ENCODE measurements at regions not wholly inside any gene's neighbourhood (a gene's known extent, or its start where the extent isn't known, plus 50 kb on each side); places are given as distances from the start of the nearest gene placed in this dataset.
"Not testable (repeated sequence)": the region's sequence is repeated elsewhere in the genome, so short reads cannot be mapped to it uniquely, and the experiment has no call there.

GRCh38 chr2:89756616-89757015 lies 1065.1 kb downstream of the RPIA start:
- DNase-seq (ENCODE audit: missing footprints); intact Hi-C loops (cut with DNase I); ATAC-seq: not testable (repeated sequence)

- ATAC-seq; intact Hi-C loops (cut with DNase I); DNase-seq (ENCODE audit: missing footprints): not testable (repeated sequence)
Measured at GRCh38 chr2:89758332-89759026, 1067.0 kb downstream of the RPIA start.

DNA sequence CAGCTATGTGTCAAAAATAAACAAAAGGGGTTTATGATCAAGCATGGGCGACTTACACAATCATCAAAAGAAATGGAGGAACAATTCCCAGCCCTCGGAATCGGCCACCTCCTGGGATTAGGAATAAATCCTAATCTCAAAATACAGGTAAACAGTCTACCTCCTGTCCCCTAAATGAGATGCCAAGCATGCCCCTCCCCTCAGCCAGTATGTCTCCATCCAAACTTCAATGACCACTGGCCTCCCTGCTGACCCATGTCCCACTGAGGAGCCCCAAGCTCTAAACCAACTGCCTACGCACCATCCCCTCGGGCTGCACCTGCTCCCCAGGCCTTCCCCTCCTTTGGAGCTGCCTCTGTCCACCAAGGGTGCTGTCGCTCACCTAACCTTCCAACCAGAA lies 1069.3 kb downstream of the RPIA start:
- DNase-seq (ENCODE audit: missing footprints); intact Hi-C loops (cut with DNase I): not testable (repeated sequence)

DNA sequence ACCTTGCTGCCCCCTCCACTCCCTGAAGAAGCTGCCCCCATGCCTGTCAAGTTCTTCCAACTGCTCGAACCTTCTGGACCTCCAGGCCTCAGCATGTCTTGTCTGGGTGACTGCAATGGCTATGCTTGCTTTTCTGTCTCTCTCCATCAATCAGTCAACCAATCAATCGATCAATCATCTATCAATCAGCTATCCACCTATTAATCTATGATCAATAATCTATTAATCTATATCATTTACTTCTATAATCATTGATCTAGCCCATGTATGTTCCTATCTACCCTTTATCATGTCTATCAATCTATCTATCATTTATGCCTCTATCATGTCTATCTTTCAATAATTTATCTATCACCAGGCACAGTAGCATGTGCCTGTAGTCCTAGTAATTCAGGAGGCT lies 1069.7 kb downstream of the RPIA start:
- DNase-seq (ENCODE audit: missing footprints); intact Hi-C loops (cut with DNase I); ATAC-seq: not testable (repeated sequence)

More for the DNA sequence above, 1069.3 kb downstream of the RPIA start:
- ATAC-seq, result not testable (repeated sequence)

GRCh38 chr2:89761863-89762262 lies 1070.4 kb downstream of the RPIA start:
- ATAC-seq; DNase-seq (ENCODE audit: missing footprints); intact Hi-C loops (cut with DNase I): not testable (repeated sequence)

DNA sequence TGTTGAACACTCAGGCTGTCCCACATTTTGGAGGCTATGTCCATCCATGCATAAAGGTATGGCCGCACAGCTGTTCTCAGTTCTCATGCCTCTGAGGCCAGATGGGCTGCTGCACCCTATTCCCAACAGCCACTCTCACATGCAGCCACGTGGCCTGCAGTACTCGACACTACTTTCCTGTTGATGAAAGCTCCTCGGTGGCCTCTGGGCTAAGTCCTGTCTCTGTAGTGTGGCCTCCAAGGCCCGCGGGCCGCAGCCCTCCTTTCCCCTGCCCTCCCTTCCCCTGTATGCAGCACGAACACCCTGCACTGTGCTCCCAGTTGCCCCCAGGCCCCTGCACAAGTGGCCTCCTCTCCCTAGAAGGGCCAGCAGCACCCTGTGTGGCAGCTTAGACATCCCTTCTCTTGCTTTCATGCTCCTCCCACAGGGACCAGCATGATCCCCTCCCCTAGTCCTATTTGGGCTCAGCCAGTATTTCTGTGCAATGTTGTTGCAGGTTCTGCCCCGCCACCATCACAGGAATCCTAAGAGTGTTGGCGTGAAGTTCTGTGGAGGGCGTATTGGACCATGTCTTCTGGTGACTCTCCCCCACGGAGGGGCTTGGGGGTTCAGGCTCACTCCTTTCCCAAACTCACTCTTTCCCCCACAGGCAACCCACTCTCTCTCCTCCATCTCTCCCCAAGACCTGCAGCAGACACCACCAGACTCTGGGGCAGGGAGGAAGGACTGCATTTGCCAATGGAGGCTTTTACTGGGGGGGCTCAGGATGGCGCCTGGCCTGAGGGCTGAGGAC lies 1071.2 kb downstream of the RPIA start:
- ATAC-seq; intact Hi-C loops (cut with DNase I): not testable (repeated sequence)
- peak; percentile 57 for DNase-seq (ENCODE audit: missing footprints)

GRCh38 chr2:89763254-89763580 lies 1071.7 kb downstream of the RPIA start:
- intact Hi-C loops (cut with DNase I), result no loop called here
- peak; percentile 75 for DNase-seq (ENCODE audit: missing footprints)
- no peak for ATAC-seq

DNA sequence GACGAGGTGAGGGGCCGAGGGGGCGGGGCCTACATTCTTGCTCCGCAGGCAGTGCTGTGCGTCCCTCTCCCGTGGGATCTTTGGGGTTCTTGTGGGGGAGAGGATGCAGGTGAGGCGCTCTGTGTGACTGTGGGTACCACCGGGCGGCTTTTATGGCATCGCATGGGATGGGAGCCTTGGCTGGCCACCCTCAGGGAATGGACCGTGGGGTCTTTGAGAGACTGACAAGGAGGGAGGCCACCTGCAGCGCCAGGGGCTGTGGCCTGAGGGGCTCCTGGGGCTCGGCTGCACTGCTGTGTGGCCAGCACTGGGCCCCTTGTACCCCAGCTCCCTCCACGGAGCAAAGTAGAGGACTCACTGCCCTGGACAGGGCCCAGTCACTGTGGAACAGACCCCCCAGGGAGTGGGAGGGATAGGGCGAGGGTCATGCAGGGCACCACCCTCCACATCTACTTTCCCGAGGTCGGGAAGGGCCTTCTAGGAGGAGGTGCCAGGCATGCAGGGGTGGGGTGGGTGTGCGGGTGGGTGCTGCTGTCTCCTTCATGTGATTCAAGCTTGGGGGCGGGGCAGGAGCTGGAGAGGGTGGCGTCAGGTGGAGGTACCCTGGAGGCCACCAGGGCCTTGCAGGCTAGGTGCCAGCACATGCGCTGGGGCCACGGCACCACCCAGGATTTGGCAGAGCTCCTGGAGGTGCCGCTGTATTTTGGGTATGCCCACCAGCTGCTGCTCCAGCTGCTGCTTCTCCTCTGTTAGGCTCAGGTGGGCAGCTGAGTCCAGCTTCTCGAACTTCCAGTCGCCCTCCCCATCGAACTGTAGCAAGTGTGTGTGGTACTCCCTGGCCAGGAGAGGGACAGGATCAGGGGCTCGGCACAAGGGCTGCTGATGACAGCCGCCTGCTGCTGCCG lies 1072.4 kb downstream of the RPIA start:
- intact Hi-C loops (cut with DNase I), result no loop called here
- ATAC-seq (no peak), DNase-seq (ENCODE audit: missing footprints) (peak; percentile 65)

DNA sequence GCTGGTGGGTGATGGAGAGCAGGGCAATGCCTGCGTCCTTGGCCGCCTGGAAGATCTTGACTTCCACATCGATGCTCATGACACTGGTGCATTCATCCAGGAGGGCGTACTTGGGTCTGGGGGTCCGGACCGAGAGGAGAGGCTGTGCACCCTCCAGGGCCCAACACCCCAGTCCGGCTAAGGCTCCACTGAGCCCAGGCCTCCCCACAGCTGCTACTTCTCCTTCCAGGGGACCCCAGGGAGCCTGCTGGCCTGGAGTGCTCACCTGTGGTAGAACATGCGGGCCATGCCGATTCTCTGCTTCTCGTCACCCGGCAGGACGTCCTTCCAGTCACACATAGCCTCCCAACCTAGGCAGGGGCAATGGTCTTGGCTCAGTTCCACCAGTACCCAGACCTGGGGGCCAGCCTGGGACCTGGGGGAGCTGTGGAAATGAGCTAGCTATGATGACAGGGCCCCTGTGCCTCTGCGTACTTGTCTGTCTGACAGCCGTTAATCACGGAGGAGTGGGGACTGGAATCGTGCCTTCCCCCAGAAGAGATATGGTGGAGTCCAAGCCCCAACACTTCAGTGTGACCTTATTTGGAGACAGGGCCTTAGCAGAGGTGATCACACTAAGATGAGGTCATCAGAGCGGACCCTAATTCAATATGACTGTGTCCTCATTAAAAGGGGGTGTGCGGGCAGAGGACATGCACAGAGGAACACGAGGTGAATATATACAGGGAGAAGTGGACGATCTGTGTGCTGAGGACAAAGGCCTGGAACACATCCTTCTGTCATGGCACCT lies 1073.3 kb downstream of the RPIA start:
- intact Hi-C loops (cut with DNase I); ATAC-seq; DNase-seq (ENCODE audit: missing footprints): not testable (repeated sequence)

DNA sequence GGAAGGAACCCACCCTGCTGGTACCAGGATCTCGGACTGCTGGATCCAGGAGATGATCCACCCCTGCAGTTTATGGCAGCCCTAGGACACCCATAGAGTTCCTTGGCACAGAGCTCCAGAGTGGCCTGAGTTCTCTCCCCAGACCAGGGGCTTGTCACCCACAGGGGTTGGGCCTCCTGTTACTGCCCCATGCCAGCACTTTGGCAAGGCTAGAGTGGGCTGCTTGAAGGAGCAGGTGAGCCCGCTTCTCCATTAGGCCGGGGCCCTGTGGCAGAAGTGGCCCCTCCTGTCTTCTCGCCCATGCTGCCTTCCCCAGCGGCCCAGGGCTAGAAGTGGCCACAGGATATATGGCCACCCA lies 1073.9 kb downstream of the RPIA start:
- DNase-seq (ENCODE audit: missing footprints), result peak; percentile 61
- ATAC-seq; intact Hi-C loops (cut with DNase I): not testable (repeated sequence)

GRCh38 chr2:89766141-89766990 lies 1074.9 kb downstream of the RPIA start:
- DNase-seq (ENCODE audit: missing footprints); intact Hi-C loops (cut with DNase I); ATAC-seq: not testable (repeated sequence)

GRCh38 chr2:89767058-89767457 lies 1075.6 kb downstream of the RPIA start:
- intact Hi-C loops (cut with DNase I); DNase-seq (ENCODE audit: missing footprints): not testable (repeated sequence)

GRCh38 chr2:89767572-89768435 lies 1076.3 kb downstream of the RPIA start:
- intact Hi-C loops (cut with DNase I), result no loop called here
- no peak for DNase-seq (ENCODE audit: missing footprints)
- ATAC-seq, result no peak

More at GRCh38 chr2:89767058-89767457, 1075.6 kb downstream of the RPIA start:
- not testable (repeated sequence) for ATAC-seq

DNA sequence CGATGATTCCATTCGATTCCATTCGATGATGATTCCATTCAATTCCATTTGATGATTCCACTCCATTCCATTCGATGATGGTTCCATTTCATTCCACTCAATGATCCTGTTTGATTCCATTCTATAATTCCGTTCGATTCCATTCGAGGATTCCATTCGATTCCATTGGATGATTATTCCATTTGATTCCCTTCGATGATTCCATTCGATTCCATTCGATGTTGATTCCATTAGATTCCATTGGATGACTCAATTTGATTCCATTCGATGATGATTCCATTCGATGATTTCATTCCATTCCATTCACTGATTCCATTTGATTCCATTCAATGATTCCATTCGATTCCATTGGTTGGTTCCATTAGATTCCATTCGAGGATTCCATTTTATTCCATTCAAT lies 1084.4 kb downstream of the RPIA start:
- ATAC-seq (no peak), DNase-seq (ENCODE audit: missing footprints) (no peak)
- intact Hi-C loops (cut with DNase I), result no loop called here

DNA sequence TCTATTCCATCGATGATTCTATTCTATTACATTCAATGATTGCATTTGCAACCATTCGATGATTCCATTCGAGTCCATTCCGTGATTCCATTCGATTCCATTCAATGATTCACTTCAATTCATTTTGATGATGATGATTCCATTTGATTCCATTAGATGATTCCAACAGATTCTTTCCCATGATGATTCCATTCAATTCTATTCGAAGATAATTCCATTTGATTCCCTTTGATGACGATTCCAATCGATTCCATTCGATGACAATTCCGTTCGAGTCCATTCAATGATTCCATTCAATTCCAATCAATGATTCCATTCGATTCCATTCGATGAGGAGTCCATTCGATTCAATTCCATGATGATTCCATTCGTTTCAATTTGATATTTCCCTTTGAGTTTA lies 1088.8 kb downstream of the RPIA start:
- ATAC-seq, result no peak
- DNase-seq (ENCODE audit: missing footprints), result no peak
- intact Hi-C loops (cut with DNase I), result no loop called here

DNA sequence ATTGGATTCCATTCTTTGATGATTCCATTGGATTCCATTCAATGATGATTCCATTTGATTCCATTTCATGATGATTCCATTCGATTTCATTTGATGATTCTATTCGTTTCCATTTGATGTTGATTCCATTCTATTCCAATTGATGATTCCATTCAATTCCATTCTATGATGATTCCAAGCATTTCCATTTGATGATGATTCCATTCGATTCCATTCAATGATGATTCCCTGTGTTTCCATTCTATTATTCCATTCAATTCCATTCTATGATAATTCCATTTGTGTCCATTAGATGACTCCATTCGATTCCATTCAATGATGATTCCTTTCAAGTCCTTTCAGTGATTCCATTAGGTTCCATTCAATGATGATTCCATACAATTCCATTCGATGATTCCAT lies 1090.5 kb downstream of the RPIA start:
- intact Hi-C loops (cut with DNase I), result no loop called here
- no peak for DNase-seq (ENCODE audit: missing footprints)
- no peak for ATAC-seq

DNA sequence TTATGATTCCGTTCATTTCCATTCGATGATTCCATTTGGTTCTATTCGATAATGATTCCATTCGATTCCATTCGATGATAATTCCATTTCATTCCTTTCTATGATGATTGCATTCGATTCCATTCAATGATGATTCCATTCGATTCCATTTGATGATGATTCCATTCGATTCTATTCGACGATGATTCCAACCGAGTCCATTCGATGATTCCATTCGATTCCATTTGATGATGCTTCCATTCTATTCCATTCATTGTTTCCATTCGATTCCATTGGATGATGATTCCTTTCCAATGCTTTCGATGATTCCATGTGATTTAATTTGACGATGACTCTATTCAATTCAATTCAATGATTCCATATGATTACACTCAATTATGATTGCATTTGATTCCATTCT lies 1093.5 kb downstream of the RPIA start:
- intact Hi-C loops (cut with DNase I), result no loop called here
- no peak for DNase-seq (ENCODE audit: missing footprints)

More for the DNA sequence above, 1093.5 kb downstream of the RPIA start:
- no peak for ATAC-seq

Data from Right ventricle myocardium inferior (tissue), 1 donor.